Esophagus muscularis mucosa (tissue), 4 donors: ENCODE measurements at regions not wholly inside any gene's neighbourhood (a gene's known extent, or its start where the extent isn't known, plus 50 kb on each side); places are given as distances from the start of the nearest gene placed in this dataset.

Source experiments
- DNase-seq: peaks from one replicate; pipeline ENCODE4 v3.0.0-alpha.2; 2017; ENCODE audit errors: extremely low spot score
- H3K27ac ChIP-seq, 4 donors: fragments of 200-600 bp; sonication (generic); replicated peaks in 1 of 4; 1 replicate in 3 of 4; 2 replicates in 1 of 4; pipeline ENCODE4 v1.5.1; 2016 to 2019; ENCODE audit warnings: mild to moderate bottlenecking in 1 of 4
- H3K27me3 ChIP-seq, 4 donors: fragments of 200-600 bp; sonication (generic); one replicate each; pipeline versions ENCODE4 v1.5.1 to v1.6.0; 2016 to 2019
- H3K36me3 ChIP-seq, 4 donors: fragments of 200-600 bp; sonication (generic); one replicate each; pipeline ENCODE4 v1.5.1; 2016 to 2019
- H3K4me1 ChIP-seq, 4 donors: fragments of 200-600 bp; sonication (generic); one replicate each; pipeline ENCODE4 v1.5.1; 2016 to 2019
- H3K4me3 ChIP-seq, 4 donors: fragments of 200-600 bp; sonication (generic); 1 replicate in 2 of 4; 2 replicates in 2 of 4; pipeline ENCODE4 v1.5.1; 2016 to 2019; ENCODE audit warnings: mild to moderate bottlenecking in 4 of 4, moderate library complexity in 1 of 4
- H3K9me3 ChIP-seq, 4 donors: fragments of 200-600 bp; sonication (generic); 1 replicate in 3 of 4; 2 replicates in 1 of 4; pipeline ENCODE4 v1.5.1; 2016 to 2019
- EP300 ChIP-seq: sonication (generic); formaldehyde crosslinking; IDR thresholded peaks from one replicate; pipeline ENCODE4 v1.6.1; 2017; ENCODE audit warnings: antibody characterized with exemption
- POLR2A ChIP-seq: fragments of 450-650 bp; IDR thresholded peaks from one replicate; pipeline ENCODE4 v1.6.1; 2017; ENCODE audit warnings: antibody characterized with exemption, moderate library complexity, mild to moderate bottlenecking, low read depth
- POLR2AphosphoS5 ChIP-seq, 2 donors: sonication (generic); formaldehyde crosslinking; IDR thresholded peaks; one replicate each; pipeline ENCODE4 v1.6.1; 2017; ENCODE audit warnings: antibody characterized with exemption in 2 of 2
- WGBS: methylation state at CpG from one replicate; pipeline ENCODE4 v1.1.5; 2018; 5-methylcytosine and 5-hydroxymethylcytosine counted together
- intact Hi-C: fragments of 100-400 bp; cut with DNase I; formaldehyde crosslinking; loops from one replicate; pipeline ENCODE4 v1.15.1; 2023
- TF ChIP-seq, protein P1 (sequence below), 3 experiments: fragments of 200-600 bp in 2 of 3; fragments of 450-650 bp in 1 of 3; sonication (generic) in 2 of 3; IDR thresholded peaks; one replicate each; pipeline ENCODE4 v1.5.1; 2017 to 2019; ENCODE audit warnings: antibody characterized with exemption in 3 of 3, mild to moderate bottlenecking in 2 of 3, moderate library complexity in 1 of 3

DNA sequence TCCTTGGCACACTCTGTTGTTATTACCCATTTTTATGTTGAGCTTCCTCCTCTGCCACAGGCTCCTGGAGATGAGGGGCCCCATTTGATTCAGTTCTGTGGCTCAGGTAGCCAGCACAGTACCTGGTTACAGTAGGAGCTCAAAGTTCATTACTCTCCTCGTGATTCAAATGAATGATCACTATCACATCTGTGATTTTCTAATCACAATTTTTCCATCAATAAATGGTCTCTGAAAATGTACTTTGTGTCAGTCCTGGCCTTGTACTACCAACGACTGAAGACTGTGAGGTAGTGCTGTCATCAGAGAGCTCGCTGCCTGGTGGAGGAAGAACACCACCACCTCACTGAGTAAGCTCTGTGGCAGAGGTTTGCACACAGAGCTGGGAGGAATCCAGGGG, 106.8 kb upstream of the JUN start:
- Histone ChIP-seq H3K4me1 (peaks cover 35 to 59% (median 41%) of the 10 kb centered on the region in 4 donors), H3K27ac (no peak overlapping the region), H3K27me3 (no peaks in the 10 kb centered on the region), H3K4me3 (no peak overlapping the region), H3K36me3 (no peaks in the 10 kb centered on the region), H3K9me3 (no peaks in the 10 kb centered on the region)
- no peak for DNase-seq
- 89% methylated on average over 3 of the region's 3 CpGs for WGBS
- intact Hi-C loops: no loop called here
- TF ChIP-seq POLR2A (no peak), EP300 (no peak), POLR2AphosphoS5 (IDR thresholded peaks at IDR 0.05) (no peak)
- TF ChIP-seq, protein P1, sequence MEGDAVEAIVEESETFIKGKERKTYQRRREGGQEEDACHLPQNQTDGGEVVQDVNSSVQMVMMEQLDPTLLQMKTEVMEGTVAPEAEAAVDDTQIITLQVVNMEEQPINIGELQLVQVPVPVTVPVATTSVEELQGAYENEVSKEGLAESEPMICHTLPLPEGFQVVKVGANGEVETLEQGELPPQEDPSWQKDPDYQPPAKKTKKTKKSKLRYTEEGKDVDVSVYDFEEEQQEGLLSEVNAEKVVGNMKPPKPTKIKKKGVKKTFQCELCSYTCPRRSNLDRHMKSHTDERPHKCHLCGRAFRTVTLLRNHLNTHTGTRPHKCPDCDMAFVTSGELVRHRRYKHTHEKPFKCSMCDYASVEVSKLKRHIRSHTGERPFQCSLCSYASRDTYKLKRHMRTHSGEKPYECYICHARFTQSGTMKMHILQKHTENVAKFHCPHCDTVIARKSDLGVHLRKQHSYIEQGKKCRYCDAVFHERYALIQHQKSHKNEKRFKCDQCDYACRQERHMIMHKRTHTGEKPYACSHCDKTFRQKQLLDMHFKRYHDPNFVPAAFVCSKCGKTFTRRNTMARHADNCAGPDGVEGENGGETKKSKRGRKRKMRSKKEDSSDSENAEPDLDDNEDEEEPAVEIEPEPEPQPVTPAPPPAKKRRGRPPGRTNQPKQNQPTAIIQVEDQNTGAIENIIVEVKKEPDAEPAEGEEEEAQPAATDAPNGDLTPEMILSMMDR (IDR thresholded peaks at IDR 0.05): no peak

- Histone ChIP-seq H3K27ac (no peak overlapping the region), H3K27me3 (no peaks in the 10 kb centered on the region), H3K4me3 (no peak overlapping the region), H3K4me1 (peaks cover 36 to 59% (median 43%) of the 10 kb centered on the region in 4 donors), H3K36me3 (no peaks in the 10 kb centered on the region), H3K9me3 (no peaks in the 10 kb centered on the region)
- no peak for TF ChIP-seq EP300
- no peak for TF ChIP-seq POLR2A
- TF ChIP-seq POLR2AphosphoS5 (IDR thresholded peaks at IDR 0.05): no peak
- TF ChIP-seq, protein P1 (IDR thresholded peaks at IDR 0.05): no peak
- peak; percentile 50 for DNase-seq
- 86% methylated on average over 2 of the region's 2 CpGs for WGBS
- intact Hi-C loops: no loop called here
Measured at GRCh38 chr1:58891347-58891746, 107.5 kb upstream of the JUN start.

- H3K27ac ChIP-seq: peak overlapping the region in 2 of 4 donors; percentile 27 to 54
- intact Hi-C loops: no loop called here
- H3K4me3 ChIP-seq: no peak overlapping the region
- H3K9me3 ChIP-seq: no peaks in the 10 kb centered on the region
- DNase-seq: peak; percentile 17
- peaks cover 33 to 63% (median 50%) of the 10 kb centered on the region in 4 donors for H3K4me1 ChIP-seq
- 73% methylated on average over 13 of the region's 13 CpGs for WGBS
- TF ChIP-seq, protein P1 (IDR thresholded peaks at IDR 0.05): no peak
- no peak for TF ChIP-seq EP300
- TF ChIP-seq POLR2AphosphoS5 (IDR thresholded peaks at IDR 0.05): peak; percentile 57 to 68
- TF ChIP-seq POLR2A: no peak
- H3K36me3 ChIP-seq: no peaks in the 10 kb centered on the region
- no peaks in the 10 kb centered on the region for H3K27me3 ChIP-seq
Measured at GRCh38 chr1:58893257-58893869, 109.5 kb upstream of the JUN start.

GRCh38 chr1:58895082-58895481, 111.2 kb upstream of the JUN start:
- H3K27ac ChIP-seq: peak overlapping the region in 2 of 4 donors; percentile 46 to 54
- TF ChIP-seq POLR2AphosphoS5 (IDR thresholded peaks at IDR 0.05) (no peak), POLR2A (no peak), EP300 (no peak)
- TF ChIP-seq, protein P1 (IDR thresholded peaks at IDR 0.05): no peak
- DNase-seq: no peak
- H3K36me3 ChIP-seq: no peaks in the 10 kb centered on the region
- no peaks in the 10 kb centered on the region for H3K9me3 ChIP-seq
- intact Hi-C loops: no loop called here
- 87% methylated on average over 2 of the region's 2 CpGs for WGBS
- no peak overlapping the region for H3K4me3 ChIP-seq
- H3K4me1 ChIP-seq: peaks cover 48 to 70% (median 64%) of the 10 kb centered on the region in 4 donors
- no peaks in the 10 kb centered on the region for H3K27me3 ChIP-seq
